Activated T-cell treated with anti-CD3 and anti-CD28 coated beads for 24 hours (primary cell): ENCODE measurements at regions not wholly inside any gene's neighbourhood (a gene's known extent, or its start where the extent isn't known, plus 50 kb on each side); places are given as distances from the start of the nearest gene placed in this dataset.

ENCODE experiments used
- DNase-seq: peaks from one replicate; pipeline ENCODE4 v3.0.0-alpha.2; 2020; ENCODE audit warnings: low read depth

GRCh38 chr13:76189882-76190519 is 553.9 kb downstream of the LMO7 start:
- DNase-seq = no peak

GRCh38 chr13:76175961-76176725 is 540.0 kb downstream of the LMO7 start:
- no peak for DNase-seq

GRCh38 chr13:76168661-76169060 is 532.5 kb downstream of the LMO7 start:
- DNase-seq = no peak

GRCh38 chr13:76164290-76164689 is 528.2 kb downstream of the LMO7 start:
- no peak for DNase-seq

- DNase-seq = no peak
Measured at GRCh38 chr13:76163761-76164160, 527.6 kb downstream of the LMO7 start.

- DNase-seq = no peak
Measured at GRCh38 chr13:76160961-76161925, 525.1 kb downstream of the LMO7 start.

- DNase-seq = no peak
Measured at GRCh38 chr13:76160506-76160905, 524.4 kb downstream of the LMO7 start.

GRCh38 chr13:76157926-76158325 is 521.8 kb downstream of the LMO7 start:
- no peak for DNase-seq

- DNase-seq = no peak
Measured at GRCh38 chr13:76153239-76153638, 517.1 kb downstream of the LMO7 start.

- no peak for DNase-seq
Measured at GRCh38 chr13:76148926-76149325, 512.8 kb downstream of the LMO7 start.

GRCh38 chr13:76148374-76148773 is 512.2 kb downstream of the LMO7 start:
- DNase-seq = no peak

GRCh38 chr13:76132532-76132931 is 496.4 kb downstream of the LMO7 start:
- no peak for DNase-seq

GRCh38 chr13:76131551-76131950 is 495.4 kb downstream of the LMO7 start:
- no peak for DNase-seq

- DNase-seq = no peak
Measured at GRCh38 chr13:76129305-76130000, 493.3 kb downstream of the LMO7 start.

GRCh38 chr13:76127922-76128321 is 491.8 kb downstream of the LMO7 start:
- DNase-seq = no peak

- no peak for DNase-seq
Measured at GRCh38 chr13:76123548-76123947, 487.4 kb downstream of the LMO7 start.

- no peak for DNase-seq
Measured at GRCh38 chr13:76116751-76117360, 480.7 kb downstream of the LMO7 start.

GRCh38 chr13:76106763-76107162 is 470.6 kb downstream of the LMO7 start:
- DNase-seq = no peak

GRCh38 chr13:76094645-76095044 is 458.5 kb downstream of the LMO7 start:
- no peak for DNase-seq

GRCh38 chr13:76091076-76091475 is 454.9 kb downstream of the LMO7 start:
- DNase-seq = no peak

GRCh38 chr13:76086729-76087128 is 450.6 kb downstream of the LMO7 start:
- no peak for DNase-seq

GRCh38 chr13:76067850-76068249 is 431.7 kb downstream of the LMO7 start:
- no peak for DNase-seq
